GM23248 (cell line): ENCODE measurements at regions not wholly inside any gene's neighbourhood (a gene's known extent, or its start where the extent isn't known, plus 50 kb on each side); places are given as distances from the start of the nearest gene placed in this dataset.

Source experiments
- EZH2 ChIP-seq: fragments of 200-600 bp; sonication (generic); IDR thresholded peaks from 2 replicates; pipeline ENCODE4 v1.6.1; 2018; ENCODE audit warnings: antibody characterized with exemption, mild to moderate bottlenecking; ENCODE audit not compliant: insufficient read depth, poor library complexity, severe bottlenecking
- EZH2phosphoT487 ChIP-seq: fragments of 200-600 bp; sonication (generic); IDR thresholded peaks from 2 replicates; pipeline ENCODE4 v1.6.1; 2018; ENCODE audit warnings: antibody characterized with exemption, moderate library complexity, mild to moderate bottlenecking, low read depth; ENCODE audit not compliant: insufficient read depth

- TF ChIP-seq EZH2, result no peak
- no peak for TF ChIP-seq EZH2phosphoT487
Measured at GRCh38 chr7:86226191-86226590, 417.5 kb upstream of the GRM3 start.
